Omental fat pad (tissue), 3 donors: ENCODE measurements at regions not wholly inside any gene's neighbourhood (a gene's known extent, or its start where the extent isn't known, plus 50 kb on each side); places are given as distances from the start of the nearest gene placed in this dataset.

ENCODE experiments used
- ATAC-seq: fragments of 150-250 bp; one replicate; pipeline ENCODE4 v1.9.1; 2016; ENCODE audit warnings: mild to moderate bottlenecking, moderate library complexity; ENCODE audit not compliant: low FRiP score
- DNase-seq: peaks from one replicate; pipeline ENCODE4 v3.0.0-alpha.2; 2019; ENCODE audit warnings: low spot score
- CTCF ChIP-seq, 3 donors: fragments of 450-650 bp; IDR thresholded peaks; one replicate each; pipeline ENCODE4 v1.5.1; 2016 to 2017; ENCODE audit warnings: antibody characterized with exemption in 3 of 3, mild to moderate bottlenecking in 3 of 3, moderate library complexity in 2 of 3

DNA sequence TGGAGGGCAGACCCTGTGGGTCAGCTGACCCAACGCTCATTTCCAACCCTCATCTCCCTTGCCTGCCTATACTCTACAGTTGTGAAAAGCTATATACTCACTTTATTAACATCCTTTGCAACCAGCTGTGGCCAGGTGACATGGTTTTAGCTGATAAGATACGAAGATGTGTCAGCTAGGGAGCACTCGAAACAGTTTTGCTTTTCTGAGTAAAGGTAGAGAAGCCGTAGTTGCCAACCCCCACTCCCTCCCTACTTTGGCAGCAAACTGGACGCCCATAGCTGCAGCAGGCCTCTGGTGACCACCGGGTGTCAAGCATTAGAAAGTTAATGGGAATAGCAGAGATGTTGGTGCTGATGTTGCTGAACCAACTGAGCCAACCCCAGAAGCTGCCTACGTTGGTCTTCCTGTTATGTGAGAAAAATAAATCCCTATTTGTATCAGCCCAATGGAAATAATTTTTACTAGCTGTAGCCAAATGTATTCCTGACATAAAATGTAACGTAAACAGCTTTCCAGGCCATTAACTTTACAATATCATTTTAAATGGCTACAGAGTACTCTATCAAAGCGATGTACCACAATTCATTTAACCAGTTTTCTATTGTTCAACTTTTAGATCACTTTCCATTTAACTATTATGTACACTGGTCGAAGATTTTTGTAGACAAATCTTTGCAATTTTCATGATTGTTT, 98.5 kb upstream of the TMCC3 start:
- ATAC-seq (no peak), DNase-seq (no peak)
- no peak for TF ChIP-seq CTCF (IDR thresholded peaks at IDR 0.05)

DNA sequence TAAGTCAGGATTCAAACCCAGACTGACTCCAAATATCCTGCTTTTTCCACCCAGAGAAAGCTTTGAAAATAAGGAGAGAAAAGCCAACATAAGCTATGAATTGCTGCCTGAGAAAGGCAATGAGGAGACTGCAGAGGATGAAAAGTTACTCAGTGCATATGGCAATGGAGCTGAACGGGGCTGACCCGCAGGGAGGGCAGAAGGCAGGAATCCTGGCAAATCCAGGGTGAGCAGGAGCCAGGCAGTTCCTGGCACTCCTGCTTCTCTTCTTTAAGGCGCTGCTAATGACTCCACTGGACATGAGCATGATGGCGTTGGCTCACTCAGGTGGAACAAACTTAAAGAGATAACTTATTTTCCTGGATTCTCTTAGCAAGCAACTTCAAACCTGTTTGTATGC, 95.2 kb upstream of the TMCC3 start:
- ATAC-seq (no peak), DNase-seq (no peak)
- no peak for TF ChIP-seq CTCF (IDR thresholded peaks at IDR 0.05)

- no peak for DNase-seq
- no peak for TF ChIP-seq CTCF (IDR thresholded peaks at IDR 0.05)
- ATAC-seq: no peak
Measured at GRCh38 chr12:94743174-94743573, 92.8 kb upstream of the TMCC3 start.

GRCh38 chr12:94740601-94741362, 90.4 kb upstream of the TMCC3 start:
- ATAC-seq: no peak
- no peak for TF ChIP-seq CTCF (IDR thresholded peaks at IDR 0.05)
- no peak for DNase-seq

- no peak for TF ChIP-seq CTCF (IDR thresholded peaks at IDR 0.05)
- no peak for ATAC-seq
- DNase-seq: no peak
Measured at GRCh38 chr12:94736820-94737219, 86.5 kb upstream of the TMCC3 start.

DNA sequence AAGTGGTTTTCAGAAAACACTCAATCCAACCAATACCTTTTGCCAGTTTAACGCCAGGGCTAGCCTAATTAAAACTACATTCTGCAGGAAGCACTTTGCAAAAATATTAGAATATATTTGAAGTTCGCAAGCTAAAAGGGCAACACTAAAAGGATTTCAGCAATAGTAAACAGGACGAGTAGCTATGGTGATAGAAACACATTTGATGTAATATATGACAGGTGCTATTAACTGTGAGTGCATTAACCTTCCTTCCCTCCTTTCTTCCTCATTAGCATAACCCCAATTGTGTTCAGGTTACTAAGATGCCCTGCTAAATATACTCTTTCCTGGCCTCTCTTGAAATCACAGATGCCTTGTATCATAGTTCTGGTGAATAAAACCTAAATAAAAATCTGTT, 85.6 kb upstream of the TMCC3 start:
- no peak for TF ChIP-seq CTCF (IDR thresholded peaks at IDR 0.05)
- ATAC-seq (no peak), DNase-seq (no peak)

GRCh38 chr12:94733727-94734126, 83.4 kb upstream of the TMCC3 start:
- ATAC-seq (no peak), DNase-seq (no peak)
- TF ChIP-seq CTCF (IDR thresholded peaks at IDR 0.05): no peak
